ENCODE measurements at regions not wholly inside any gene's neighbourhood (a gene's known extent, or its start where the extent isn't known, plus 50 kb on each side); places are given as distances from the start of the nearest gene placed in this dataset.

DNA sequence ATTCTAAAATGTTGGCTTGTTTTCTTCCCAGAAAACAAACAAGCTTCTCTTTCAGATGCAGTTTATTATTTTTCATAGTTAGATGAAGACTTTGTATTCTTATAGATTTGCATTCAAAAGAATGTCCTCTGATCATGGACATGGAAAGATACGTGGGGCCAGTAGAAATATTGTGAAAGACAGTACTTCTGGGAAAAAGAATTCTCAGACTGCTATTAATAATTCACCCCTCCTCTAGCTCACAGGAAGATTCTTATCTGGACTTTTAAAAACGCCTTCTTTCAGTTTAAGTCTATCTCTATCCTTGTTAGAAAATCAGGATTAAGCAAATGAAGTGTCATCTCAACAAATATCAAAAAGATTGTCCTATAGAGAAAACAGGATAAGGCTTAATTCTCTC lies 514.1 kb upstream of the ADAMTS9 start (continued):
- TF ChIP-seq, protein P1, sequence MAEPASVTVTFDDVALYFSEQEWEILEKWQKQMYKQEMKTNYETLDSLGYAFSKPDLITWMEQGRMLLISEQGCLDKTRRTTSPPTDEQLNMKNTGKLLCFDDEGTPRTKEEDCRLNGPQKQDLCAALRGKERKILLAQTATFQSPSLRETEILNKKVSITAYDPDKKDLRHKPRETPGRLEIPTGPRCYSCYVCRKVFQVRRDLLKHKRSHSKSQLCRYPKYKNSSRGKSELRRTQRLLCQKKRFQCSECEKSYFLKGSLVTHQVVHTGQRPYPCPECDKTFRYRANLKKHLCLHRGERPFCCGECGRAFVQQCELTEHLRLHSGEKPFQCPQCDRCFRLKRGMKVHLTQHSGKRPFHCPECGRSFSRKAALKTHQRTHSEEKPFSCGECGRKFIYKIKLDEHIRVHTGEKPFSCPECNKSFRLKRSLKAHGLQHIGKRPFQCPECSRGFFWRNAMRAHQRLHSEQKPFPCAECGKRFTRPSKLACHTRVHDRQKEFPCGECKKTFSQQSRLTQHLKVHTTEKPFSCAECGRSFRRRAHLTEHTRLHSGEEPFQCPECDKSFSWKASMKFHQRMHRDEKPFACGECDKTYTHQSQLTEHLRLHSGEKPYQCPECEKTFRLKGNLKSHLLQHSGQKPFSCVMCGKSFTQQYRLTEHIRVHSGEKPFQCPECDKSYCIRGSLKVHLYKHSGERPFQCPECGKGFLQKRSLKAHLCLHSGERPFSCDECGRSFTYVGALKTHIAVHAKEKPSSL (CRISPR knock-in tag; conservative IDR thresholded peaks at IDR 0.05): no peak
- TF ChIP-seq ZNF263 (CRISPR knock-in tag; IDR thresholded peaks at IDR 0.05; ENCODE audit: low read depth) (no peak), JUN (CRISPR knock-in tag; IDR thresholded peaks at IDR 0.05) (no peak), TEAD1 (CRISPR knock-in tag; IDR thresholded peaks at IDR 0.05) (no peak), NR3C1 (CRISPR knock-in tag; conservative IDR thresholded peaks at IDR 0.05; ENCODE audit: low read depth) (no peak), SP1 (CRISPR knock-in tag; conservative IDR thresholded peaks at IDR 0.05) (no peak), FOXP1 (CRISPR knock-in tag; IDR thresholded peaks at IDR 0.05; ENCODE audit: borderline replicate concordance) (no peak), SMAD4 (CRISPR knock-in tag; IDR thresholded peaks at IDR 0.05) (no peak), ZNF232 (CRISPR knock-in tag; IDR thresholded peaks at IDR 0.05) (no peak), KAT7 (CRISPR knock-in tag; IDR thresholded peaks at IDR 0.05; ENCODE audit: borderline replicate concordance) (no peak)
- TF ChIP-seq, protein P2, sequence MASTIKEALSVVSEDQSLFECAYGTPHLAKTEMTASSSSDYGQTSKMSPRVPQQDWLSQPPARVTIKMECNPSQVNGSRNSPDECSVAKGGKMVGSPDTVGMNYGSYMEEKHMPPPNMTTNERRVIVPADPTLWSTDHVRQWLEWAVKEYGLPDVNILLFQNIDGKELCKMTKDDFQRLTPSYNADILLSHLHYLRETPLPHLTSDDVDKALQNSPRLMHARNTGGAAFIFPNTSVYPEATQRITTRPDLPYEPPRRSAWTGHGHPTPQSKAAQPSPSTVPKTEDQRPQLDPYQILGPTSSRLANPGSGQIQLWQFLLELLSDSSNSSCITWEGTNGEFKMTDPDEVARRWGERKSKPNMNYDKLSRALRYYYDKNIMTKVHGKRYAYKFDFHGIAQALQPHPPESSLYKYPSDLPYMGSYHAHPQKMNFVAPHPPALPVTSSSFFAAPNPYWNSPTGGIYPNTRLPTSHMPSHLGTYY (CRISPR knock-in tag; IDR thresholded peaks at IDR 0.05): no peak
- TF ChIP-seq, protein P3, sequence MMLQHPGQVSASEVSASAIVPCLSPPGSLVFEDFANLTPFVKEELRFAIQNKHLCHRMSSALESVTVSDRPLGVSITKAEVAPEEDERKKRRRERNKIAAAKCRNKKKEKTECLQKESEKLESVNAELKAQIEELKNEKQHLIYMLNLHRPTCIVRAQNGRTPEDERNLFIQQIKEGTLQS (CRISPR knock-in tag; conservative IDR thresholded peaks at IDR 0.05): no peak
- TF ChIP-seq, protein P4, sequence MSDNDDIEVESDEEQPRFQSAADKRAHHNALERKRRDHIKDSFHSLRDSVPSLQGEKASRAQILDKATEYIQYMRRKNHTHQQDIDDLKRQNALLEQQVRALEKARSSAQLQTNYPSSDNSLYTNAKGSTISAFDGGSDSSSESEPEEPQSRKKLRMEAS (CRISPR knock-in tag; IDR thresholded peaks at IDR 0.05): no peak
- TF ChIP-seq, protein P5, sequence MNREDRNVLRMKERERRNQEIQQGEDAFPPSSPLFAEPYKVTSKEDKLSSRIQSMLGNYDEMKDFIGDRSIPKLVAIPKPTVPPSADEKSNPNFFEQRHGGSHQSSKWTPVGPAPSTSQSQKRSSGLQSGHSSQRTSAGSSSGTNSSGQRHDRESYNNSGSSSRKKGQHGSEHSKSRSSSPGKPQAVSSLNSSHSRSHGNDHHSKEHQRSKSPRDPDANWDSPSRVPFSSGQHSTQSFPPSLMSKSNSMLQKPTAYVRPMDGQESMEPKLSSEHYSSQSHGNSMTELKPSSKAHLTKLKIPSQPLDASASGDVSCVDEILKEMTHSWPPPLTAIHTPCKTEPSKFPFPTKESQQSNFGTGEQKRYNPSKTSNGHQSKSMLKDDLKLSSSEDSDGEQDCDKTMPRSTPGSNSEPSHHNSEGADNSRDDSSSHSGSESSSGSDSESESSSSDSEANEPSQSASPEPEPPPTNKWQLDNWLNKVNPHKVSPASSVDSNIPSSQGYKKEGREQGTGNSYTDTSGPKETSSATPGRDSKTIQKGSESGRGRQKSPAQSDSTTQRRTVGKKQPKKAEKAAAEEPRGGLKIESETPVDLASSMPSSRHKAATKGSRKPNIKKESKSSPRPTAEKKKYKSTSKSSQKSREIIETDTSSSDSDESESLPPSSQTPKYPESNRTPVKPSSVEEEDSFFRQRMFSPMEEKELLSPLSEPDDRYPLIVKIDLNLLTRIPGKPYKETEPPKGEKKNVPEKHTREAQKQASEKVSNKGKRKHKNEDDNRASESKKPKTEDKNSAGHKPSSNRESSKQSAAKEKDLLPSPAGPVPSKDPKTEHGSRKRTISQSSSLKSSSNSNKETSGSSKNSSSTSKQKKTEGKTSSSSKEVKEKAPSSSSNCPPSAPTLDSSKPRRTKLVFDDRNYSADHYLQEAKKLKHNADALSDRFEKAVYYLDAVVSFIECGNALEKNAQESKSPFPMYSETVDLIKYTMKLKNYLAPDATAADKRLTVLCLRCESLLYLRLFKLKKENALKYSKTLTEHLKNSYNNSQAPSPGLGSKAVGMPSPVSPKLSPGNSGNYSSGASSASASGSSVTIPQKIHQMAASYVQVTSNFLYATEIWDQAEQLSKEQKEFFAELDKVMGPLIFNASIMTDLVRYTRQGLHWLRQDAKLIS (CRISPR knock-in tag; IDR thresholded peaks at IDR 0.05; ENCODE audit: borderline replicate concordance): no peak
- TF ChIP-seq, protein P6, sequence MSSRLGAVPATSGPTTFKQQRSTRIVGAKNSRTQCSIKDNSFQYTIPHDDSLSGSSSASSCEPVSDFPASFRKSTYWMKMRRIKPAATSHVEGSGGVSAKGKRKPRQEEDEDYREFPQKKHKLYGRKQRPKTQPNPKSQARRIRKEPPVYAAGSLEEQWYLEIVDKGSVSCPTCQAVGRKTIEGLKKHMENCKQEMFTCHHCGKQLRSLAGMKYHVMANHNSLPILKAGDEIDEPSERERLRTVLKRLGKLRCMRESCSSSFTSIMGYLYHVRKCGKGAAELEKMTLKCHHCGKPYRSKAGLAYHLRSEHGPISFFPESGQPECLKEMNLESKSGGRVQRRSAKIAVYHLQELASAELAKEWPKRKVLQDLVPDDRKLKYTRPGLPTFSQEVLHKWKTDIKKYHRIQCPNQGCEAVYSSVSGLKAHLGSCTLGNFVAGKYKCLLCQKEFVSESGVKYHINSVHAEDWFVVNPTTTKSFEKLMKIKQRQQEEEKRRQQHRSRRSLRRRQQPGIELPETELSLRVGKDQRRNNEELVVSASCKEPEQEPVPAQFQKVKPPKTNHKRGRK (CRISPR knock-in tag; IDR thresholded peaks at IDR 0.05; ENCODE audit: borderline replicate concordance): no peak
- TF ChIP-seq, protein P7, sequence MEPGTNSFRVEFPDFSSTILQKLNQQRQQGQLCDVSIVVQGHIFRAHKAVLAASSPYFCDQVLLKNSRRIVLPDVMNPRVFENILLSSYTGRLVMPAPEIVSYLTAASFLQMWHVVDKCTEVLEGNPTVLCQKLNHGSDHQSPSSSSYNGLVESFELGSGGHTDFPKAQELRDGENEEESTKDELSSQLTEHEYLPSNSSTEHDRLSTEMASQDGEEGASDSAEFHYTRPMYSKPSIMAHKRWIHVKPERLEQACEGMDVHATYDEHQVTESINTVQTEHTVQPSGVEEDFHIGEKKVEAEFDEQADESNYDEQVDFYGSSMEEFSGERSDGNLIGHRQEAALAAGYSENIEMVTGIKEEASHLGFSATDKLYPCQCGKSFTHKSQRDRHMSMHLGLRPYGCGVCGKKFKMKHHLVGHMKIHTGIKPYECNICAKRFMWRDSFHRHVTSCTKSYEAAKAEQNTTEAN (CRISPR knock-in tag; IDR thresholded peaks at IDR 0.05): no peak

All from WTC11 (cell line).